Ovary (tissue), 7 donors: ENCODE measurements at regions not wholly inside any gene's neighbourhood (a gene's known extent, or its start where the extent isn't known, plus 50 kb on each side); places are given as distances from the start of the nearest gene placed in this dataset.

Experiments used
- DNase-seq, 5 donors: peaks; one replicate each; pipeline ENCODE4 v3.0.0-alpha.2; 2019 to 2020
- H3K27ac ChIP-seq, 2 donors: fragments of 200-600 bp; one replicate each; pipeline versions ENCODE4 v1.5.1 to v1.8.0; 2019 to 2022
- H3K27me3 ChIP-seq: fragments of 200-600 bp; one replicate; pipeline ENCODE4 v1.8.0; 2022
- H3K36me3 ChIP-seq: fragments of 200-600 bp; sonication (generic); one replicate; pipeline ENCODE4 v1.5.1; 2019
- H3K4me1 ChIP-seq: one replicate; pipeline ENCODE4 v1.8.1; 2013; ENCODE audit warnings: mild to moderate bottlenecking, moderate library complexity; ENCODE audit not compliant: insufficient read depth
- H3K4me3 ChIP-seq: fragments of 200-600 bp; sonication (generic); one replicate; pipeline ENCODE4 v1.5.1; 2017
- H3K9me3 ChIP-seq, 2 donors: fragments of 200-600 bp in 1 of 2; sonication (generic) in 1 of 2; one replicate each; pipeline versions ENCODE4 v1.5.1 to v1.8.1; 2013 to 2019; ENCODE audit warnings: mild to moderate bottlenecking in 1 of 2, moderate library complexity in 1 of 2
- EP300 ChIP-seq: sonication (generic); formaldehyde crosslinking; IDR thresholded peaks from one replicate; pipeline ENCODE4 v1.6.1; 2017; ENCODE audit warnings: antibody characterized with exemption
- POLR2A ChIP-seq: fragments of 450-650 bp; IDR thresholded peaks from one replicate; pipeline ENCODE4 v1.6.1; 2017; ENCODE audit warnings: antibody characterized with exemption, mild to moderate bottlenecking, moderate library complexity
- WGBS, 3 donors: extraction: QIAGEN DNeasy Blood & Tissue Kit in 1 of 3; methylation state at CpG; one replicate each; pipeline versions ENCODE4 v1.1.5 to v1.1.7; 2013 to 2017; 5-methylcytosine and 5-hydroxymethylcytosine counted together
- intact Hi-C, 4 donors: fragments of 100-400 bp; cut with DNase I; formaldehyde crosslinking; loops; one replicate each; pipeline versions ENCODE4 v1.11.0 to v1.15.1; 2022 to 2023
- TF ChIP-seq, protein P1 (sequence below), 3 donors: fragments of 450-650 bp in 2 of 3; fragments of 200-600 bp in 1 of 3; IDR thresholded peaks; one replicate each; pipeline versions ENCODE4 v1.5.1 to v1.8.0; 2016 to 2022; ENCODE audit warnings: antibody characterized with exemption in 3 of 3, mild to moderate bottlenecking in 1 of 3
- donor health status: DM: no; HTN: no; CAD: no; lungs with moderate emphysema.
- donor health status: DM: no; HTN: no; CAD: no.
- donor health status: Bipolar disorder and iron deficiency.
- donor health status: DM: no; HTN: no; CAD: no.
- donor health status: DM: yes; HTN: yes; CAD: no.

DNA sequence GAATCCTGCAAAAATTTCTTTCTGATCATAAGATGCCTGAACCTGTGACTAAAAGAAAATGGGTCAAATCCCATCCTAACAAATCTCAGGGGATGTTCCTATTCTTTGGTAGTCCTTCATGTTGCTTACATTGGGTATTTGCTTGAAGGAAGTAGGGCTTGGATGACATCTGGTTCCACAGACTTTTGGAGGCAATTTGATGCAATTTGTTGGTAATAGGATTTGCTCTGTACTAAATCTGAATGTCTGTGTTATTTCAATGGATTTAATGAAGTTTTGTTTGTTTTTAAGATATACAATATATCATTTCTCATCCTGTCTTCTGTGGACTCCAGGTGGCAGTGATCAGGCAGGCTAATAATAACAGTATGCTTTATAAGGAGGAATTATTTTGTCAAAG lies 457.9 kb downstream of the ZSWIM6 start:
- no peak for TF ChIP-seq POLR2A
- TF ChIP-seq, protein P1, sequence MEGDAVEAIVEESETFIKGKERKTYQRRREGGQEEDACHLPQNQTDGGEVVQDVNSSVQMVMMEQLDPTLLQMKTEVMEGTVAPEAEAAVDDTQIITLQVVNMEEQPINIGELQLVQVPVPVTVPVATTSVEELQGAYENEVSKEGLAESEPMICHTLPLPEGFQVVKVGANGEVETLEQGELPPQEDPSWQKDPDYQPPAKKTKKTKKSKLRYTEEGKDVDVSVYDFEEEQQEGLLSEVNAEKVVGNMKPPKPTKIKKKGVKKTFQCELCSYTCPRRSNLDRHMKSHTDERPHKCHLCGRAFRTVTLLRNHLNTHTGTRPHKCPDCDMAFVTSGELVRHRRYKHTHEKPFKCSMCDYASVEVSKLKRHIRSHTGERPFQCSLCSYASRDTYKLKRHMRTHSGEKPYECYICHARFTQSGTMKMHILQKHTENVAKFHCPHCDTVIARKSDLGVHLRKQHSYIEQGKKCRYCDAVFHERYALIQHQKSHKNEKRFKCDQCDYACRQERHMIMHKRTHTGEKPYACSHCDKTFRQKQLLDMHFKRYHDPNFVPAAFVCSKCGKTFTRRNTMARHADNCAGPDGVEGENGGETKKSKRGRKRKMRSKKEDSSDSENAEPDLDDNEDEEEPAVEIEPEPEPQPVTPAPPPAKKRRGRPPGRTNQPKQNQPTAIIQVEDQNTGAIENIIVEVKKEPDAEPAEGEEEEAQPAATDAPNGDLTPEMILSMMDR (IDR thresholded peaks at IDR 0.05), result no peak
- TF ChIP-seq EP300, result no peak

DNA sequence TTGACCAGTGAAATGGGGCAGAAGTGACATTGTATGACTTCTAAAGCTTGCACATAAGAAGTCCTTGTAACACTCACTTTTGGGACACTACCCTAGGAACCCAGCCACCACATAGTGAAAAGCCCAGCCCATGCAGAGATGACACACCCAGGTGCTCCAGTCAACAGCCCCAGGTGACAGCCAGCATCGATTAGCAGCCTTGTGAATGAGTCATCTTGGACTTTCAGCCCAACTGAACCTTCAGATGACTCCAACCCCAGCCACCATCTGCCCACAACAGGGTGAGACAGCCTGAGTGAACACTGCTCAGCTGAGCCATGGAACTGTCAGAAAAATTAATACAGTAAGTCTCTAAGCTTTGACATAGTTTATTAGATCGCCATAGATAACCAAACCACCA lies 458.6 kb downstream of the ZSWIM6 start:
- H3K27ac ChIP-seq, result no peak overlapping the region
- intact Hi-C loops, result no loop called here
- no peaks in the 10 kb centered on the region for H3K36me3 ChIP-seq
- H3K4me1 ChIP-seq, result no peaks in the 10 kb centered on the region
- no peak overlapping the region for H3K4me3 ChIP-seq
- H3K9me3 ChIP-seq, result no peaks in the 10 kb centered on the region
- no peak for DNase-seq
- H3K27me3 ChIP-seq, result no peaks in the 10 kb centered on the region
- TF ChIP-seq, protein P1 (IDR thresholded peaks at IDR 0.05), result no peak
- TF ChIP-seq POLR2A (no peak), EP300 (no peak)
- 82 to 85% (median 83%) methylated on average over 2 of the region's 2 CpGs for whole genome bisulfite sequencing, 3 donors

More for the DNA sequence above, 457.9 kb downstream of the ZSWIM6 start:
- intact Hi-C loops, result no loop called here
- Histone ChIP-seq H3K27ac (no peak overlapping the region), H3K27me3 (no peaks in the 10 kb centered on the region), H3K4me1 (no peaks in the 10 kb centered on the region), H3K36me3 (no peaks in the 10 kb centered on the region), H3K9me3 (no peaks in the 10 kb centered on the region), H3K4me3 (no peak overlapping the region)
- DNase-seq, result no peak

DNA sequence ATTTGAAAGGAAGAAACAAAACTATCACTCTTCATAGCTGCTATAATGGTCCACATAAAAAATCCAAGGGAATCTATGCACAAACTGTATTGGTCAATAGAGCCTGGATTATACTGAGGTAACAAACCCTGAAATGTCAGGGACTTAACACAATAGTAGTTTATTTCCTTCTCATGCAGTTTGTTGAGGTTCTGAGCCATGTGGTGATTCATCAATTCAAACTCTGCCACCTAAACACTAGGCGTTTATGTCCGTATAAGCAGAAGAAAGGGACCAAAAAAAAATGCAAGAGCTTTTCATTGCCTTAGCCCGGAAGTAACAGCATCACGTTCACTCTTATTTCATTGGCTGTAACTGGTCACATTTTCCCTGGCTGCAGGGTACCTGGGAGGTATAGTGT lies 464.7 kb downstream of the ZSWIM6 start:
- Histone ChIP-seq H3K27ac (no peak overlapping the region), H3K4me3 (no peak overlapping the region), H3K4me1 (no peaks in the 10 kb centered on the region), H3K36me3 (no peaks in the 10 kb centered on the region), H3K9me3 (no peaks in the 10 kb centered on the region), H3K27me3 (no peaks in the 10 kb centered on the region)
- TF ChIP-seq POLR2A (no peak), EP300 (no peak)
- TF ChIP-seq, protein P1 (IDR thresholded peaks at IDR 0.05), result no peak
- intact Hi-C loops, result no loop called here
- 81 to 91% (median 85%) methylated on average over 4 of the region's 4 CpGs for WGBS, 3 donors
- DNase-seq, result no peak

DNA sequence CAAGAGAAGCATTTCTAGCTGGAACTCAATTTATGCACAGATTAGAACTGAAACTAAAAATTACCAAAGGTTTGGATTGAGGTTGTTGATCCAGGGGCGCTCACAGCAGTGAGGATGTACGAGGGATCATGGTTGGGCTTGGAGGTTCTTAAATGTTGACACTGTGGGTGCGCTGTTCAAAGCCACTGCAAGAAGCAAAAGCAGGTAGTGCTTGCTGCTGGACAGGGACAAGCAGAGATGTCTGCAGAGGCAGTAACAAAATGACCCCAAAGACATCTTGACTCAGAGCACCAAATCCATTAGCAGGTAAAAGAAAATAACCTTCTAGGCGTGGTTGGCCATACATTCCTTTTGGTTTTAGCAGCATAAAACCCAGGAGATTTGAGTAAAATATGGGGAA lies 468.4 kb downstream of the ZSWIM6 start:
- Histone ChIP-seq H3K4me3 (no peak overlapping the region), H3K27ac (no peak overlapping the region), H3K27me3 (no peaks in the 10 kb centered on the region), H3K36me3 (no peaks in the 10 kb centered on the region), H3K9me3 (no peaks in the 10 kb centered on the region), H3K4me1 (no peaks in the 10 kb centered on the region)
- DNase-seq, result no peak
- intact Hi-C loops, result no loop called here
- 90 to 93% (median 90%) methylated on average over 4 of the region's 4 CpGs for whole genome bisulfite sequencing, 3 donors
- TF ChIP-seq, protein P1 (IDR thresholded peaks at IDR 0.05), result no peak
- TF ChIP-seq POLR2A (no peak), EP300 (no peak)

DNA sequence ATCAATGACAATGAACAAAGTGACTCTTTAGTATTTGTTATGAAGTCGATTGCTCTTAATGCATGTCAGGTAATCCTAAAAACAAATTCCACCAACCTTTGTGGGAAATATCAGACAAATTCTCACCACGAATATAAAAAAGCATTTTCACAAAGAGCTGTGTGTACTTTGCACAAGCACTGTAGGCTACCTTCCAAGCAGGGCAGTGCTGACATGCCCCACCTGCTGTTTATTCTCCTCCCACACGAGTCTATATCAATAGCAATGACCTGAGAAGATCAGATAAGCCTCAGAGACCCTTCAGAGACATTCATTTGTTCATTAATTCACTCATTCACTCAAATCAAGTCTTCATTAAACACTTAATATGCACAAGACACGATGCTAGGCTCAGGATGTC lies 469.1 kb downstream of the ZSWIM6 start:
- intact Hi-C loops, result no loop called here
- H3K27me3 ChIP-seq, result no peaks in the 10 kb centered on the region
- H3K36me3 ChIP-seq, result no peaks in the 10 kb centered on the region
- H3K4me1 ChIP-seq, result no peaks in the 10 kb centered on the region
- H3K27ac ChIP-seq, result no peak overlapping the region
- no peak for TF ChIP-seq EP300
- TF ChIP-seq, protein P1 (IDR thresholded peaks at IDR 0.05), result no peak
- TF ChIP-seq POLR2A, result no peak
- 34 to 50% (median 39%) methylated on average over 4 of the region's 4 CpGs for WGBS, 3 donors
- no peak overlapping the region for H3K4me3 ChIP-seq
- no peak for DNase-seq
- H3K9me3 ChIP-seq, result no peaks in the 10 kb centered on the region
